ENCODE measurements at regions not wholly inside any gene's neighbourhood (a gene's known extent, or its start where the extent isn't known, plus 50 kb on each side); places are given as distances from the start of the nearest gene placed in this dataset.

DNA sequence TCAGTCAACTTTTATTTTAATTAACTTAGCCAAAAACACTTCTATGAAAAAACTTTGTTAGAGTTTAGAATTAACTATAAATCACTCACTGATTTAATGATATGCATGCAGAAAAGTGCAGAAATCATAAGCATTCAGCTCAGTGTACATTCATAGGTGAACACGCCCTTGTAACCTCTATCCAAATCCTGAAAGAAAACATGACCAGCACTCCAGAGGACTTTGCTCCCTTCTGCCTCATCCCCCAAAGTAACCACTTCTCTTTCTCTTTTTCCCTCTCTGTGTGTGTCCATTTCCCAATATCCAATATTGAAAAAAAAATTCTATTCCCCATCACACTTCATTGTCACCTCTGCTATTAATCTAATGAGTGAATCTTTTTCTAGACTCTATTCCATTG lies 197.1 kb upstream of the FAR2 start:
- TF ChIP-seq, protein P1, sequence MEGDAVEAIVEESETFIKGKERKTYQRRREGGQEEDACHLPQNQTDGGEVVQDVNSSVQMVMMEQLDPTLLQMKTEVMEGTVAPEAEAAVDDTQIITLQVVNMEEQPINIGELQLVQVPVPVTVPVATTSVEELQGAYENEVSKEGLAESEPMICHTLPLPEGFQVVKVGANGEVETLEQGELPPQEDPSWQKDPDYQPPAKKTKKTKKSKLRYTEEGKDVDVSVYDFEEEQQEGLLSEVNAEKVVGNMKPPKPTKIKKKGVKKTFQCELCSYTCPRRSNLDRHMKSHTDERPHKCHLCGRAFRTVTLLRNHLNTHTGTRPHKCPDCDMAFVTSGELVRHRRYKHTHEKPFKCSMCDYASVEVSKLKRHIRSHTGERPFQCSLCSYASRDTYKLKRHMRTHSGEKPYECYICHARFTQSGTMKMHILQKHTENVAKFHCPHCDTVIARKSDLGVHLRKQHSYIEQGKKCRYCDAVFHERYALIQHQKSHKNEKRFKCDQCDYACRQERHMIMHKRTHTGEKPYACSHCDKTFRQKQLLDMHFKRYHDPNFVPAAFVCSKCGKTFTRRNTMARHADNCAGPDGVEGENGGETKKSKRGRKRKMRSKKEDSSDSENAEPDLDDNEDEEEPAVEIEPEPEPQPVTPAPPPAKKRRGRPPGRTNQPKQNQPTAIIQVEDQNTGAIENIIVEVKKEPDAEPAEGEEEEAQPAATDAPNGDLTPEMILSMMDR (IDR thresholded peaks at IDR 0.05) = no peak
- TF ChIP-seq POLR2AphosphoS5 (IDR thresholded peaks at IDR 0.05) (no peak), POLR2A (IDR thresholded peaks at IDR 0.05) (no peak)
